Stimulated activated CD8-positive, alpha-beta memory T cell treated with anti-CD3 and anti-CD28 coated beads, Interleukin-4, amount 100 ng/mL, for 48 hours (primary cell): ENCODE measurements at regions not wholly inside any gene's neighbourhood (a gene's known extent, or its start where the extent isn't known, plus 50 kb on each side); places are given as distances from the start of the nearest gene placed in this dataset.
"Not testable (repeated sequence)": the region's sequence is repeated elsewhere in the genome, so short reads cannot be mapped to it uniquely, and the experiment has no call there.

Experiments
- DNase-seq: peaks from one replicate; pipeline ENCODE4 v3.0.0-alpha.2; 2020

DNA sequence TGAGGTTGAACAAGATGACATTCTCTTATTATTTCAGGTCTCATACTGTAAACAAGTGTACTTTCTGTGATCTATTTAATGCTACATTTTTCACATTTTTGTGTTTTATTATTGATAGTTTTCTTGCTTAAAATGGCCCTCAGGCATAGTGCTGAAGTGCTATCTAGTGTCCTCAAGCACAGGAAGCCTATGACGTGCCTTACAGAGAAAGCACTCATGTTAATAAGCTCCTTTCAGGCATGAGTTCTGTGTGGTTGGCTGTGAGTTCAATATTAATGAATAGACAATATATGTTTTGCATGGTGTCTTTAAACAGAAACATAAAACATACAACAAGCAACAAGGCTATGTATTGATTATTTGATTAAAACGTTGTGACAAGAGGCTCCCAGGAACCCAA, 450.1 kb downstream of the PLK2 start:
- no peak for DNase-seq

DNA sequence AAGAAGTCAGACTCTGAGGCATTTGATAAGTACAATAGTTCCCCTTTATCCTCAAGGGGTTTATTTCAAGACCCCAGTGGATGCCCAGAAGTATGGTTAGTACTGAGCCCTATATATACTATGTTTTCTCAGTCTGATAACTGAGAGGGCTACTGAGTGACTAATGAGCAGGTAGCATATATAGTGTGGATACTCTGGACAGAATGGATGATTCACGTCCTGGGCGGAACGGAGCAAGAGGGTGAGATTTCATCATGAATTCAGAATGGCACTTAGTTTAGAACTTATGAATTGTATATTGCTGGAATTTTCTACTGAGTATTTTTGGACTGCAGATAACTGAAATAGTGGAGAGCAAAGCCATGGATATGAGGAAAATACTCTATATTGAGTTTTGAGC, 457.6 kb downstream of the PLK2 start:
- DNase-seq = no peak

DNA sequence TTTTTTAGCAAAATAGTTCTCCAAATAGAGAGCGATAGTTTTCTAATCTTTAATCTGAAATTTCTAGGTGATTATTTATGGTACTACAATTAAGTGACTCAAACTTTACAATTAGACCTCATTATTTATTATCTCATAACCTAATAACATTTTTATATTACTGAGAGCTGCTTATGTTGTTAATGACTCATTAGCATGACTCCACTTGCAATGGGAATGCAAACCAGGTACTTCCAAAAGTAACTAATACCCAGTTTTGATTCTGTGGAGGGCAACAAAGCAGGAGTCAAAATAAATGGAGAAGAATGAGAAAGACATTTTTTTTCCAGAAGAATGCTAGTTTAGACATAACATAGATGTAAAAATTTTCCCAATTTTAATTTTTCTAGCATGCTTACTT, 466.0 kb downstream of the PLK2 start:
- no peak for DNase-seq

DNA sequence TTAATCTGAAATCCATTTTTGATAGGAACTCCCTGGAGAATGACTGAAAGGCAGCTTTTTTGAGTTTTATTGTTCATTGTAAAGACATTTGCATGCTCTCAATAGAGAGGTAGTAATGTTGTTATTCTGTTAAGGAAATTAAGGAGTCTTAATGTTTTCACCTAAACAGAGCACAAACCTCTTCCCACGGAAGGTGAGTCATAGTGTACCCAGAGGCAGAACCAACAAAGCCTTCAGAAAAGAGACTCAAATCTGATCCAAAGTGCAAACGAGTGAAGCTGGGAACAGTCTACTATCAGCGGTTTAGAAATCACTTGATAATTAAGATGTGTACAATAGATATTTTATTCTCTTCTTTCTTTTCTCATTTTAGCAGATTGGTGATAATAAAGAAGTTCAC, 470.5 kb downstream of the PLK2 start:
- no peak for DNase-seq

DNA sequence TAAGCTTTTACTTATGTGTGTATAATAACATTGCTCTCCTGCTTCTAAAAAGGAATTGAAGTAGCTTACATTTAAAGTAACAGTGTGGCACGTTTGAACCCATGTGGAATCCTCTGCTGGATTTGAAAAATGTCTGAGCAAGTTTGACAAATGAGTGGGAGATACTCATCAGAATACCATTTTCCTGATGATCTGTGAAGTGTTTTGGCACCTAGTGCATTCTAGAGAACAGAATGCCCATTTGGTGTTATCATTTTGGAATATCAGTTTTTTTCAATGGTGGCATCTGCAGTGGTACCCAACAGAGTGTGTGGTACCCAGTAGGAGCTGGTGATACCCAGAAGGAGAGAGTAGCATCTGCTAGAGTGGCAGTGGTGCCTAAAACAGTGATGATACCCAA, 471.1 kb downstream of the PLK2 start:
- DNase-seq = no peak

DNA sequence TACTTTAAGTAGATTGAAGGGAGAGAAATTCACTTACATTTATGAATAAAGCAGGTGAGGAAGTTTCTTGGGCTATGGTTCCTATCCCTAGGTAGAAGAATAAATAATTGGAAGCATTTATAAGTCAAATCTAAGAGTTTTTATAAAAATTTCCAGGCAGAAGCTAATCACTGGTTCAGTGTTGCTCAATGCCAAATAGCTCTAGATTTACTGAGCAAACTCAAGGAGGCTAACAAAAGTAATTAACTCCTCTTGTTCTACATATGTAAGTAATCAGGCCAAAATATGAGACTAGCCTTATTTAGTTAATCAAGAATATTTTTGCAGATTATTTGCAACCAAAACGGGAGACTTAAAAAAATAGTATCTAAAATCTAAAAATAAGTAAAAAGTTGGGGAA, 472.3 kb downstream of the PLK2 start:
- DNase-seq = no peak

DNA sequence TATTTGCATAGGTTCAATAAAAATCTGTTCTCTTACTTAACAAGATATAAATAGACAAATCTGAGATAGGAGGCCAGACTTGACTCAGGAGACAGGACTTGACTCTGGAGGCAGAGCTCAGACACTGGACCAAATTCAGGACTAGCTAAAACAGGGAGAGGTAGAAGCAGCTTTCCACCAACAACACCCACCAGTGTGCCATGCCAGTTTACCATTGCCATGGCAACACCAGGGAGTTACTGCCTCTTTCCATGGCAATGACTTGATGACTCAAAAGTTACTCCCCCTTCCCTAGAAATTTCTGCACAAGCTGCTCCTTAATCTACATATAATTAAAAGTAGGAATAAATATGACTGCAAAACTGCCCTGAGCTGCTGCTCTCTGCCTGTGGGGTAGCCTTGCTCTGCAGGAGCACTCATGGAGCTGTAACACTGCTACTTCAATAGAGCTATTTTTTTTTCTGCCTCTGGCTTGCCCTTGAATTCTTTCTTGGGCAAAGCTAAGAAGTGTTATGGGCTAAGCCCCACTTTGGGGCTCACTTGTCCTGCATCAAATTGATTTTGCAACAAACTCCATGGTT, 473.0 kb downstream of the PLK2 start:
- DNase-seq = no peak

DNA sequence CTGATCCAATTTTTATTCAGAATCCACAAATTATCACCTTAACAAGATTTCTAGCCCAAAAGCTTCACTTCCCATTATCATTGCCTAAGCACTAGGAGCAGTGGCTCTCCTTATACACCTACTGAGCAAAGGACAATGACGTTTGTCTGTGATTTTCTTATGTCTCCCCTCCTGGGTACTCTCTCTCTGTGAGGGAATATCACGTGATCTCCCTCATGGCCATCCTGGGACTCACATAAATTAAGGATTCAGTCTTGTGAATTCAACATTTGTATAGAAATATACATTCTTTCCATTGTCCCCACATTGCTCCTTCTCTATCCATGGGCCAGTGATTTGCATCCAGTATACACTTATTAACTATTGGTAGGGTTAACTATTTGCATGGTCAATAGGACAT, 476.5 kb downstream of the PLK2 start:
- DNase-seq = no peak

DNA sequence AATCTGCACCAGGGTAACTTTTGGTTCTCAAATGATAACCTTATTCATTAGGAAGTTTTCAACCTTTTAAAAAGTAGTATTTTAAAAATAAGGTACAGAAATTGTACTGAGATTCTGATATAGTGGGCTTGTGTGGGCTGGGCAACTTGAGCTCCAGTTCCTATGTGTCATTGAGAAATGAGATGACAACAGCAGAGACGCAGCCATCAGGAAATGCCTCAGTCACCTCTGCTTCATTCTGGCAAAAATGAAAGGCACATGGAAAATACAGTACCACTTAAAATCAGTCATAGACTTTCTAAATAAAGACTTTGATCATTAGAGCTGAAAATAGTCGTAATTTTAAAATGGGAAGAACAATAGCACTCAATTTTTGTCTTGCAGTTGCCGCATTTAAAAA, 480.2 kb downstream of the PLK2 start:
- DNase-seq = no peak

DNA sequence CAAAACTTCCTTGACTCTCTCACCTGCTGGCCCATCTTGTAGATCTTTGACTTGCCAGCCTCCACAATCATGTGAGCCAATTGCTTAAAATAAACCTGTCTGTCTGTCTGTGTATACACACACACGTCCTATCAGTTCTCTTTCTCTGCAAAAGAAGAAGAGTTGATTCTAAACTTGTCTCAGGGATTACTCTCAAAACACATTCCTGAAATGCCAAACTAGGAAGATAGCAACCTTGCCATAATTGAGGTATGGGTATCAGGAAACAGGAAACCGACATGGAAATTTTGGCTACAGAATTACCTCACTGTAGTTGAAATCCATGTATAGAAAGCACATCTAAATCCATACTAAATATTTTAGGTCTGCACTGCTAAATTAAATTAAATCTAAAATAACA, 483.4 kb downstream of the PLK2 start:
- DNase-seq = no peak

DNA sequence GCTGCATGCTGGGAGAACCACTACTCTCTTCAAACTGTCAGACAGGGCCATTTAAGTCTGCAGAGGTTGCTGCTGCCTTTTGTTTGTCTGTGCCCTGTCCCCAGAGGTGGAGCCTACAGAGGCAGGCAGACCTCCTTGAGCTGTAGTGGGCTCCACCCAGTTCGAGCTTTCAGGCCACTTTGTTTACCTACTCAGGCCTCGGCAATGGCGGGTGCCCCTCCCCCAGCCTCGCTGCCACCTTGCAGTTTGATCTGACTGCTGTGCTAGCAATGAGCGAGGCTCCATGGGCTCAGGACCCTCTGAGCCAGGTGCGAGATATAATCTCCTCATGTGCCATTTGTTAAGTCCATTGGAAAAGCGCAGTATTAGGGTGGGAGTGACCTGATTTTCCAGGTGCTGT, 487.8 kb downstream of the PLK2 start:
- DNase-seq = not testable (repeated sequence)

DNA sequence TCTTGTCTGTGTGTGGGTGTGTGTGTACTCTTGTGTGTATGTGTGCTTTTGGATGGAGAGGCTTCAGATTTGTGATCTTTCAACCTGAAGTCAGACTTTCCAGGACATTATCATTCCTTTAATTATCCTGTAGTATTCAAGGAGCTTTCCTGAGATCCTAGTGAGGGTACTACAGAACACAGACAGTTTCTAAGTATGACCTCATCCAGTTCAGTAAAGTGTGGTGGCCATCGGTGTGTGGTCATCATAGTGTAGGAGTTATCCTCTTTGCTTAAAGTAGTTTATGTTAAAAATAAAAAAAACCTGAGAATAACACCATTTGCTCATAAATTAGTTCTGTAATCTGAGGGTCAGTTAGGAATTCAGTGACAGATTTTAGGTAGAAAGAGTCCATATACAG, 478.0 kb upstream of the ACTBL2 start:
- DNase-seq = no peak

DNA sequence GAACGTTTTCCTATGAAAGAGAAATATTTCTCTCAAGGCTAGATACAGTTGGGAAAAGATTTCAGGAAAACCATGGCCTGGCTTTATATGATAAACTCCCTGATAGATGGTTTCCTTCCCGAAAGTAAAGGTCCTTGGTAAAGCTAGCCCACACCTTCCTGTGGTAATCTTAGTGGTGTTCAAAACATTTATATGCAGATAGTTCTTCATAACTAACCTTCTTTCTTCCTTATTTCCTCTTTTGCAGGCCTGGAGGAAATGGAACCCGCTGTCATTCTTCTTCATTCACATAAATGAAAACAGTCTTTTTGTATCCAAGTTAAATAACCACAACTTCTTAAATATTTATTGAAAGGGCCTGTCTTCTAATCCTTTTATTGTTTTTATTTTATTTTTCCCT, 474.0 kb upstream of the ACTBL2 start:
- DNase-seq = no peak

DNA sequence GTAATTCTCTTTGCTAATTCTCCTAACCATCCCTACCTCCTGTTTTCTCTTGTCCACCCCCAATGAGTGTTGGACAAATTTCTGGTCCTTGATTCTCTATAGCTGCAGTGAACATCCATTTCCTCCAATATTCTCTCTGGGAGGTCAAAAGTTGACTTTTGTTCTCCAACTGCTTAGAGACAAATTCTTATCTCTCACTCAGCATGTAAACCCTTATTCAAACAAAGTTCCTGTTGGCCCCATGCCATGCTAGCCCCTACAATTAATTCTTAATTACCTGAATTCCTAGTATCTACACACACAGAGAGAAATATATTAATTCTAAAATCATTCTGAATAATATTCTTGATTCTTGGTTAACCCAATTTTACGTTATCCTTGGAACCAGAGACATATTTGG, 472.9 kb upstream of the ACTBL2 start:
- DNase-seq = no peak

DNA sequence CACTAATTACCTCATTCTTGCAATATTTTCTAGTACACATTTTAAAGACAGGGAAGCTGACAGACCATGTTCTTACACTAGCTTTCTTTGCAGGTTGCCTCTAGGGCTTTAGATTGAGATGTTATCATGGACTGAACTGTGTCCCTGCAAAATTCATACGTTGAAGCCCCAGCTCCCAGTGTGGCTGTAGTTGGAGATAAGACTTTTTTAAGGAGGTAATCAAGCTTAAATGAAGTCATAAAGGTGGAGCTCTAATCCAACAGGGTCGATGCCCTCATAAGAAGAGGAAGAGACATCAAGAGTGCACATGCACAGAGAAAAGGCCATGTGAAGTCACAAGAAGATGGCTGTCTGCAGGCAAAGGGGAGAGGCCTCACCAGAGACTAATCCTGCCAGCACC, 471.2 kb upstream of the ACTBL2 start:
- no peak for DNase-seq

DNA sequence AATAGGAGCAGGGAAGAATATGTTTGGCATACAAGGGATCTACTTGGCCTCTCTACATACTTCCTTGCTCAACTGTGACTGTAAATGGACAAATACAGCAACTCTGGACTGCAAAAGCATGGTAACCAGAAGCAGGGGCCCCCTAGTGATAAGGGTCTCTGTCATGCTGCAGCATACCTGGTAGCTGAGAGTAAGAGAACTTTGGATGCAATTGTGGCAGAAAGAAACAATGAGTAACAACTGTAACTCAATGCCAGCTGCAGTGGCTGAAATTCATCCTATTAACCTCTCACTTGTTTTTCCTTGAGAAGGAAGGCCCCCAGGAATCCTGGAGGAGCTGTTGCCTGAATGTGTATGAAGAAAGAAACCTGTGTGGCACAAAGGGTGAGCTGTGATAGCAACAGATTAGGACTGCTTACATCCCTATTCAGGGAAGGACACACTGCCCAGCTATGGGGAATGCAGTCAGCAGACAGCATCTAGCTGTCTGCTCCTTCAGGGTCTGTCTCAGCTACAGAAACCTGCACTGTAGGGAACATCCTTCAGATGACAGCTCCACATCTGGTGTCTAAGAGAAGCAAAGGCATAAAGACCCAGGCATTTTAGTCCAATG, 468.1 kb upstream of the ACTBL2 start:
- DNase-seq = no peak

DNA sequence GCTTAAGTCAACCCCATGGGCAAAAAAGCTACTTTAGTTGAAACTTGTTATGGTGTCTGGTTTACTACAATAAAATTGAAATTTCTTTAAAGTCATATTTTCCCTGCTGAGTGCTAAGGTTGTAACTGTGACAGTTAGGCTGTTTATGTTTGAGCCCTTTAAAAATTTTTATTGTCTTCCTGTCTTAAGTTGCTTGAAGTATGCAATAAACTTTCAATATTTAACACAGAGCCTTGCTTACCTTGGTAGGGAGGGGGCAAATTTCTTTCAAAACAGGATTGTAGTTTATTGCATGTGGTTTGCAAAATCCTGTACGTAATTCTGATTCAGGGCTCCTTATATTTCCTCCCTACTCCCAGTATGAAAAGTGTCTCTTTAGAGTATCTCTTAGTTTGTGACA, 465.5 kb upstream of the ACTBL2 start:
- no peak for DNase-seq

DNA sequence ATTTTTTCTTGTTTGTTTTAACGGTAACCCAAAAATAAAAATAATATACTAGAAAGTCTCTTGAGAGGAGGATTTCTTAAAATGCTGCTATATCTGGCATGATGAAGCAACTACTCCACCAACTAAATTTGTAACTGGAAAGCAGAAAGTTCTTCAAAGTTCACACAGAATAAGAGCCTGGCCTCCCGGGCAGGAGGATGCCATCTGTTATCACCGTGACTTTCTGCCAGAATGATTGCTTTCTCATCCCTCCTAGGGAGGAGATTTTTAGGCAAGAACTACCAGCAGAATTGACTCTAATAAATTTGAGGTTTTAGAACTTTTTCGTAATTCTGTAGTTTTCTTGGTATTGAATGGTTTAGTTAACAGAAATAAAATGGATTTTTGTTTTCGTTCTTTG, 464.6 kb upstream of the ACTBL2 start:
- DNase-seq = no peak

DNA sequence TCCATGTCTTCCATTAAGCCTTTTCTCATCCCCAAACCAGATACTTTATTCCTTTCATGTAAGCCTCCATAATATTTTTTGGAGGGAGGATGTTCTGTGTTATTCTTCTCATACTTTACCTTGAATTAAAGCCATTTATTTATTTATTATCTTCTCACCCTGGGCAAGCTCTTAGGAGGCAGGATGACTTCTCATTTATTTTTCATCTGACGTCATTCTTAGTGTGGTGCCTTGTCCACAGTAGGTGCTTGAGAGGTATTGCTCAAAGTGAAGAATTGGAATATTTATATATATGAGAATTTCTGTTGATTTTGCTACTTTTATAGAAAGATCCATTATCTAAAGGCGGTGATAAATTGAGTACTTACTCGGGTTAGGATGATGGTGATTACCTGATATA, 458.3 kb upstream of the ACTBL2 start:
- DNase-seq = no peak

DNA sequence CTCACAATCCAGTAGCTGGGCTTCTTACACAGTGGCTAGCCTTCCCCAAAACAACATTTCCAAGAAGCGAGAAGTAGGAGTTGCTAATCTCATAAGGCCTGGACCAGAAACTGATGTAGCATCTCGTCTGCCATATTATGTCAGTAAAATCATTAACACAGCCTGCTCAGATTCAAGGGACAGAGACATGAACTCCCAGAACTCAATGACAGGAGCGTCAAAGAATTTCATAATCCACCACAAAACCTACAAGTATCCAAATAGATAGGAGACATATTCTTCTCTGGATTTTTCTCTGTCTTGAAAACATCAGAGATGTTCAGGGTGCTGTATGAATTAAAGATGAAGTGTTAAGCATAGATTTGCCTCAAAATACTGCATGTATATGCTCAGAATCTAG, 457.6 kb upstream of the ACTBL2 start:
- no peak for DNase-seq

DNA sequence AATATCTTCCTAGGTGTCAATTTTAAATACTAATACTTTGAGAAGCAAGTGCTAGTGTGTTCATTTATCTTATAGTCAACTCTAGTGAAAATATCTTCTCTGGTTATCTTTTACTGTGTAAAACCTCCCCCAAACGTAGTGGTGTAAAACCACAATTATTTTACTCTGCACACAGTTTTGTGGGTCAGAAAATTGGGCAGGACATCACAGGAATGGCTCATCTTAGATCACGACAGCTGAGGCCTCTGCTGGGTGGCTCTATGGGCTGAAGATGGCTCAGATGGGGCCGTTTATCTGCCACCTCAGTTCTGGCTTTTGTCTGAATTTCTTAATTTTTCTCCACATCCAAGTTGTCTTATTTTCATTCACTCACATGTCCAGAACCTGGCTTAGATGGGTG, 457.2 kb upstream of the ACTBL2 start:
- DNase-seq = no peak

DNA sequence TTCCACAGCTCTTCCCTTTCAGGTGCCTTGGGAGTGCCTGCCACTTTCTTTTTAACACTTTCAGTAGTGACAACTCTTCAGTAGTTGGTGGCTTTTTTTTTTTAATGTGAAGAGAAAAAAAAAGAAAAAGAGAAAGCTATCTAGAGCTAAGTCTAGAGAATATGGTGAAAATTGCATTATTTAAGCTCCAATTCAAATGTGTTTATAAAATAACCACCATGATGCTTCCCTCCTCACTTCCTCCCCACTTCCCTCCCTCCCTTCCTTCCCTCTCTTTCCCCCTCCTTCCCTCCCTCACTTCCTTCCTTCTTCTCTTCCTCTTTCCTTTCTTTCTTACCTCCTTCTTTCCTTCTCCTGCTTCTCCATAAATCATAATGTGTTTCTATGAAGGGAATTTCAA, 456.7 kb upstream of the ACTBL2 start:
- DNase-seq = no peak

DNA sequence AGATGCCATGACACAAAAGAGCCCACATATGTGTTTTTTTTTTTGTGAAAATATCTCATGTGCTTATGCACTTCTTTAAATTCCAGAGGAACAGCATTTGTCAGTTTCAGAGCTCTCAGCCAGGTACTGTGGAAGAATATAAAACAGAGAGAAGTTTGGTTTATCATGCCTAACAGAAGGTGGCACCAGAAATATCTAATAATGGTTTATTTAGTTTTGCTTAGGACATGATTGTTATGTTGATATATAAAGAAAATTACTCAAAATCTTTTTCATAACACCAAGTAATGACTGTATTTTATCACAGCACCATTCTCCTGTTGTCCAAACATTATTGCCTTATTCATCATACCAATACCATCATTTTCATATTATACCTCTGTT, 455.6 kb upstream of the ACTBL2 start:
- no peak for DNase-seq

DNA sequence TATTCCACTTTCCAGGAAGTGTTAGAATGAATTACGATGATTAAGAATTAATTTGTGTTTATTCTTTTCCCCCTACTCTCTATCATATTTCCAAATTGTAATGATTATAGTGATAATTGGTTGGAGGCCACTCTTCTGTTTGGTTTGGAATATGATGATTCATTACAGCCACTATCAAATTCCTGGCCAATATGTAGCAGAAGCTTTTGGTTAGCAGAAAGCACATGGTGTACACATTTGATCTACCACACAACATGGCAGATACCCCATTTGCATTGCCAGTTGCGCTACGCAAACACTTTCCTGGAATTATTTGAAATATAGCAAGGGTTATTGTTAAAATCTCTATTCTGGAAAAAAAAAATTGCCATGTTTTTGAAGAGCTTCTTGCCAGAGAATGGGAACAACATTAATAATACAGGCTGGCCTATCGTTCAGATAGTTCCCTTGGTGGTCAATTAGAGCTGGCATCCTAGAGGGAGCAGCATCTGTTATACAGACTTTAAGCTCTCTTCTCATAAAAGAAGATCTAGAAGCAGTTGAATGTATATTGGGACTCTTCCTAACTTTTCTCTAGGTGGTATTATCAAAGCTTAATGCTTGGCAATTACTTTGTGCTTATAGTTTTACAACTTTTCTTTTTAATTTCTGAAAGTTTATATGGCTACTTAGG, 455.0 kb upstream of the ACTBL2 start:
- no peak for DNase-seq

DNA sequence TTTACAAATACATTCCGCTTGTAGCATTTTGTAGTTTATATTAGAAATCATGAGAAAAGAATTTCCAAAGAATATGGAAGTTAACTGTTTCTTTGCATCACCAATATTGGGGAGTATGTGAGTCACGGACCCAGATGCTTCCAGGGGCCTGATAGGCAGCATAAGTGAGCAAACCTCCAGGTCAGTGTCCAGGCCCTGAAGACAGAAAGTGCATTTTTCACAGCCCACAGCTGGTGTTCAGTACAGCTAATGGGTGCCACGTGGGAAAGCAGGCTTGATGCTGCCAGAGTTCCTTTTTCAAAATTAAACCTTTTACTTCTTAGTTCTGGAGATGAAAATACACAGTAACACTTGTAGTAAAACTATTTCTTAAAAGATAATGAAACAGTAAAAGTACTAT, 454.4 kb upstream of the ACTBL2 start:
- DNase-seq = no peak
